ENCODE measurements at regions not wholly inside any gene's neighbourhood (a gene's known extent, or its start where the extent isn't known, plus 50 kb on each side); places are given as distances from the start of the nearest gene placed in this dataset.

DNA sequence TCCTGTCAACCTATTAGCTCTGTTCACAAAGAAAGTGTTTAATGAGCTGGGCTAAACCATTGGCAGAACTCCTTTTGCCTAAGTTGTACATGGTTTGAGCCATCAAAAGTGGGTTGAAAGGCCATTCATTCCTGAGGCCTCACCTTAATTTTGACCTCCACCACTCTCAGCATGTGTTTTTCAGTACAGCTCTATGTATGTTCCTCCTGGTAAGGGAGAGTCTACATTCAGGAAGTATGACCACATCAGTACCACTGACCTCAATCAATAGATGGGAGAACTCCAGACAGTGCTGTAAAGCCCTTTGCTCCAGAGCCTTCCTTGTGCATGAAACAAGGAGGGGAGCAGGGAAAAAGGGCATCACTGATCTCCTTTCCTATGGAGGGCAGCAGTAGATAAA is 87.8 kb upstream of the CARD18 start:
- Histone ChIP-seq H3K4me3 (no peak overlapping the region), H3K4me1 (no peaks in the 10 kb centered on the region), H3K27ac (no peak overlapping the region), H3K27me3 (no peaks in the 10 kb centered on the region), H3K9me3 (no peaks in the 10 kb centered on the region), H3K36me3 (no peaks in the 10 kb centered on the region)
- no peak for DNase-seq
- intact Hi-C loops (cut with DNase I), result no loop called here
- TF ChIP-seq, protein P1, sequence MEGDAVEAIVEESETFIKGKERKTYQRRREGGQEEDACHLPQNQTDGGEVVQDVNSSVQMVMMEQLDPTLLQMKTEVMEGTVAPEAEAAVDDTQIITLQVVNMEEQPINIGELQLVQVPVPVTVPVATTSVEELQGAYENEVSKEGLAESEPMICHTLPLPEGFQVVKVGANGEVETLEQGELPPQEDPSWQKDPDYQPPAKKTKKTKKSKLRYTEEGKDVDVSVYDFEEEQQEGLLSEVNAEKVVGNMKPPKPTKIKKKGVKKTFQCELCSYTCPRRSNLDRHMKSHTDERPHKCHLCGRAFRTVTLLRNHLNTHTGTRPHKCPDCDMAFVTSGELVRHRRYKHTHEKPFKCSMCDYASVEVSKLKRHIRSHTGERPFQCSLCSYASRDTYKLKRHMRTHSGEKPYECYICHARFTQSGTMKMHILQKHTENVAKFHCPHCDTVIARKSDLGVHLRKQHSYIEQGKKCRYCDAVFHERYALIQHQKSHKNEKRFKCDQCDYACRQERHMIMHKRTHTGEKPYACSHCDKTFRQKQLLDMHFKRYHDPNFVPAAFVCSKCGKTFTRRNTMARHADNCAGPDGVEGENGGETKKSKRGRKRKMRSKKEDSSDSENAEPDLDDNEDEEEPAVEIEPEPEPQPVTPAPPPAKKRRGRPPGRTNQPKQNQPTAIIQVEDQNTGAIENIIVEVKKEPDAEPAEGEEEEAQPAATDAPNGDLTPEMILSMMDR (IDR thresholded peaks at IDR 0.05), result no peak
- TF ChIP-seq POLR2A (IDR thresholded peaks at IDR 0.05), result no peak

DNA sequence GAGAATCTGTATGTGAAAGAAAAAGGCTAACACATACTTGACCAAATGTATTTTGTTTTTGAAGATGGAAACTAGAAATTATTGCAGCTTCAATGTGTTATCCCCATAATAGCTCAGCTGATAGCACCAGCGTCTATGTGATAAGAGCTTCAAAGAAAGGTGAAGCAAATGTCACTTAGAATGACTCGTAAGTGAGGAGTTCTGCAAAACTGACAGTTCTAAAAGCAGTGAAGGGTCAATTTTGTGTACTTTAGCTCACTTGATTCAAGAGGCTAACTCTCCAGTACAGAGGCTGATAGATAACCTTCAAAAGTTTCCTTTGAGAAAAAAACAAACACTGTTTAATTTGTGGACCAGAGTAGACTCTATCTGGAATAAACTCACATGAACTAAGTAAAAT is 87.2 kb upstream of the CARD18 start:
- TF ChIP-seq, protein P1 (IDR thresholded peaks at IDR 0.05), result no peak
- TF ChIP-seq POLR2A (IDR thresholded peaks at IDR 0.05), result no peak
- H3K4me3 ChIP-seq, result no peak overlapping the region
- DNase-seq, result no peak

DNA sequence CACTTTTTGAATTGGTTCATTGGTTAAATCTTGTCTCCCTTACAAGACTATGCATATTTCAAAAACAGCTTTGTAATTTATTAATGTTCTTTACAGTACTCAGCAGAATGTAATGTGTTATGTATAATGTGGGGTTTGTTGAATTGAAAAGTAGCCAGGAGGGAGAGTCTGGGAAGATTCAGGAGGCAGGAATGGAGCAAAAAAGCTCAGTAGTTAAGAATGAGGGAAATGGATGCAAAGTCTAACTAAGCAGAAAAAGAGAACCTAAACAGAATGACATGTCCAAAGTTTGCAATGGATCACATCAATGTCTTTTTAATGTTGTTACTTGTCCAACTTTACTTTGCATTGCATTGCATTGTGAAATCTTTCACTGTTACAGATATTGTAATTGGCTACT is 86.5 kb upstream of the CARD18 start:
- no peak for TF ChIP-seq POLR2A (IDR thresholded peaks at IDR 0.05)
- TF ChIP-seq, protein P1 (IDR thresholded peaks at IDR 0.05), result no peak
- Histone ChIP-seq H3K27ac (no peak overlapping the region), H3K36me3 (no peaks in the 10 kb centered on the region), H3K9me3 (no peaks in the 10 kb centered on the region), H3K27me3 (no peaks in the 10 kb centered on the region), H3K4me3 (no peak overlapping the region), H3K4me1 (no peaks in the 10 kb centered on the region)
- intact Hi-C loops (cut with DNase I), result no loop called here
- DNase-seq, result no peak

More for the DNA sequence above, 87.2 kb upstream of the CARD18 start:
- Histone ChIP-seq H3K27me3 (no peaks in the 10 kb centered on the region), H3K9me3 (no peaks in the 10 kb centered on the region), H3K36me3 (no peaks in the 10 kb centered on the region), H3K27ac (no peak overlapping the region), H3K4me1 (no peaks in the 10 kb centered on the region)
- 83 to 84% methylated on average over 2 of the region's 2 CpGs for WGBS, 2 donors
- intact Hi-C loops (cut with DNase I), result no loop called here

DNA sequence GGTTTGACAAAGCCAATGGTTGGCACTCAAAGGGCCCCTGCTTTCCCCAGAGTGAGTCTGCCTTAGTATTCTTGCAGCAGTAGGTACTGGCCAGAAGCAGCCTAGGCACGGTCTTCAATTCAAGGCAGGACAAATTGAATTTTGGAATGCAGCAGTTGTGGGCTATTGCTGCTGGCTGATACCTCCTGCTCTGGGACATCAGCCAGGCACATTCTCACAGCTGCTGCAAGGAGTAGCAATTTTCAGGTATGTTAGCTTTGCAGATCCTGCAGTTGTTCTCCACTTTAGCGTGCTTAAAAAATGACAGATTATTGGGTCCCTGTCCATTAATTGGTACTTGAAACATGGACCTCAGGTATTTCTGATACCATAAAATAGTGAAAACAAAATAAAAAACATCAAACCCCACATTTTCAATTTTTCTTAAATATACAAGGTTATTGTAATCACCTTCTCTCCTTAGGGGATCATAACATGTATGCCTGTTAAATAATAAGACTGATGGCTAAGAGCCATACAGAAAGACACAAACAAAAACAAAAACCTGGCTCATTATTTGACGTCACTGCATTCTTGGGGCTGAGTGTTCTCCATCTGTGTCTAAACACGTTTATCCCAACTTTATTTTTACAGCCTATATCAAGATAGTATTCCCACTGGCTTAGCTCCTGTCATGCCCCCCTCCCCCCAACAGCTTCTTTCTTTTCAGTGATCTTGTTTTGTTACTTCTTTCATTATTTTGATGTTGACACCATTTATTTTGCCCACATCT is 85.1 kb upstream of the CARD18 start:
- Histone ChIP-seq H3K4me1 (no peaks in the 10 kb centered on the region), H3K36me3 (no peaks in the 10 kb centered on the region), H3K27ac (no peak overlapping the region), H3K27me3 (no peaks in the 10 kb centered on the region), H3K9me3 (no peaks in the 10 kb centered on the region), H3K4me3 (no peak overlapping the region)
- TF ChIP-seq, protein P1 (IDR thresholded peaks at IDR 0.05), result no peak
- no peak for TF ChIP-seq POLR2A (IDR thresholded peaks at IDR 0.05)
- no peak for DNase-seq
- intact Hi-C loops (cut with DNase I), result no loop called here
- whole genome bisulfite sequencing, 2 donors, result 37 to 55% methylated on average over 4 of the region's 4 CpGs

- H3K9me3 ChIP-seq, result no peaks in the 10 kb centered on the region
- WGBS, 2 donors, result 66 to 68% methylated on average over 5 of the region's 5 CpGs
- no peaks in the 10 kb centered on the region for H3K4me1 ChIP-seq
- no peaks in the 10 kb centered on the region for H3K36me3 ChIP-seq
- intact Hi-C loops (cut with DNase I), result no loop called here
- no peaks in the 10 kb centered on the region for H3K27me3 ChIP-seq
- H3K4me3 ChIP-seq, result no peak overlapping the region
- H3K27ac ChIP-seq, result no peak overlapping the region
- no peak for DNase-seq
- TF ChIP-seq, protein P1 (IDR thresholded peaks at IDR 0.05), result no peak
- no peak for TF ChIP-seq POLR2A (IDR thresholded peaks at IDR 0.05)
Measured at GRCh38 chr11:105220121-105220520, 80.6 kb upstream of the CARD18 start.
